Bronchial epithelial cell (primary cell): ENCODE measurements at regions not wholly inside any gene's neighbourhood (a gene's known extent, or its start where the extent isn't known, plus 50 kb on each side); places are given as distances from the start of the nearest gene placed in this dataset.

Experiments used
- DNase-seq: peaks from one replicate; pipeline ENCODE4 v3.0.0-alpha.2; 2010; ENCODE audit warnings: low read depth
- FAIRE-seq: peaks from 2 replicates; lab custom pipeline; 2011; peaks lifted over from hg19 to GRCh38; lab: Jason Lieb, UNC
- H3K27me3 ChIP-seq: 2 replicates; pipeline ENCODE4 v1.5.1; 2011; ENCODE audit warnings: low read length; ENCODE audit not compliant: control insufficient read depth, insufficient read depth
- H3K36me3 ChIP-seq: 2 replicates; pipeline ENCODE4 v1.5.1; 2011; ENCODE audit warnings: low read length; ENCODE audit not compliant: control insufficient read depth, insufficient read depth
- H3K4me3 ChIP-seq: 2 replicates; pipeline ENCODE4 v1.5.1; 2011; ENCODE audit warnings: mild to moderate bottlenecking, low read depth, low read length, control low read depth
- TF ChIP-seq, protein P1 (sequence below): IDR thresholded peaks from 2 replicates; pipeline ENCODE4 v1.5.1; 2011; ENCODE audit warnings: mild to moderate bottlenecking, moderate library complexity, low read length, control low read depth, inconsistent platforms; ENCODE audit not compliant: insufficient read depth, severe bottlenecking

DNA sequence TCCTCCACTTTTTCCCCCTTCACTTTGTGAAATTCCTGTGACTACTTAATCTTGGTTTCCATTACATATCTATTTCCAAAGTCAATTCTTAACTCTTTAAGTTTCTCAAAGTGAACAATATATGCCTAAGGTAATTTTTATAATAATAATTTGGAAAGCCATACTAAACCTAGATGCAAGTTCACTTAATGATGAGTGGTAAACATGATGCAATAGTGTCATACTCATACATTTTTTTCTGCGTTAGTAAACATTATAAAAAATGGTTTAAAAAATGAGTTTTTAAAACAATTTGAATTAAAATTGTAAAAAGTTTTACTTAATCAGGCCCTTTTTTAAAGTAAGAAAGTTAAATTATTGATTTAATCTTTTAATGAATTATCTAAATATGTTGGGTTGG lies 659.4 kb upstream of the FZD8 start:
- FAIRE-seq (no peak), DNase-seq (no peak)
- Histone ChIP-seq H3K36me3 (no peaks in the 10 kb centered on the region), H3K27me3 (no peaks in the 10 kb centered on the region), H3K4me3 (no peak overlapping the region)
- TF ChIP-seq, protein P1, sequence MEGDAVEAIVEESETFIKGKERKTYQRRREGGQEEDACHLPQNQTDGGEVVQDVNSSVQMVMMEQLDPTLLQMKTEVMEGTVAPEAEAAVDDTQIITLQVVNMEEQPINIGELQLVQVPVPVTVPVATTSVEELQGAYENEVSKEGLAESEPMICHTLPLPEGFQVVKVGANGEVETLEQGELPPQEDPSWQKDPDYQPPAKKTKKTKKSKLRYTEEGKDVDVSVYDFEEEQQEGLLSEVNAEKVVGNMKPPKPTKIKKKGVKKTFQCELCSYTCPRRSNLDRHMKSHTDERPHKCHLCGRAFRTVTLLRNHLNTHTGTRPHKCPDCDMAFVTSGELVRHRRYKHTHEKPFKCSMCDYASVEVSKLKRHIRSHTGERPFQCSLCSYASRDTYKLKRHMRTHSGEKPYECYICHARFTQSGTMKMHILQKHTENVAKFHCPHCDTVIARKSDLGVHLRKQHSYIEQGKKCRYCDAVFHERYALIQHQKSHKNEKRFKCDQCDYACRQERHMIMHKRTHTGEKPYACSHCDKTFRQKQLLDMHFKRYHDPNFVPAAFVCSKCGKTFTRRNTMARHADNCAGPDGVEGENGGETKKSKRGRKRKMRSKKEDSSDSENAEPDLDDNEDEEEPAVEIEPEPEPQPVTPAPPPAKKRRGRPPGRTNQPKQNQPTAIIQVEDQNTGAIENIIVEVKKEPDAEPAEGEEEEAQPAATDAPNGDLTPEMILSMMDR, result no peak

DNA sequence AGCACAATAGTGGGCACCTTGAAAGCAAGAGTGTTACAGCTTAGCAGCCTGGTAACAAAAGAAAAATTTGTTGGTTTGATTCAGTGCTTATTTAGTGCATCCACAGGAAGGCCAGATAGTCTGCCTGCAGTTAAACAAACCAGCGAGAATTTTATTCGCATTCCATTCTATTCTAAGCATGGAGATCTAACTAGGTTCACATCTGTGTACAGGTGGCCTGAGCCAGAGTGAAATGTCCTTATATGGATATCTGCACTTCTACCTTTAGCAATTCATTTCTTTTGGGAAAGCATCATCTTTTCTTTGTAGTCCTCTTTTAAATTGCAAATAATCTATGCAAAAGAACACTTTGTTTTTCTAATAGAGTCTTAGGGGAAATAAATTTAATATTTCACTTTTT lies 659.0 kb upstream of the FZD8 start:
- Histone ChIP-seq H3K27me3 (no peaks in the 10 kb centered on the region), H3K36me3 (no peaks in the 10 kb centered on the region), H3K4me3 (no peak overlapping the region)
- DNase-seq (no peak), FAIRE-seq (no peak)
- TF ChIP-seq, protein P1, result no peak

DNA sequence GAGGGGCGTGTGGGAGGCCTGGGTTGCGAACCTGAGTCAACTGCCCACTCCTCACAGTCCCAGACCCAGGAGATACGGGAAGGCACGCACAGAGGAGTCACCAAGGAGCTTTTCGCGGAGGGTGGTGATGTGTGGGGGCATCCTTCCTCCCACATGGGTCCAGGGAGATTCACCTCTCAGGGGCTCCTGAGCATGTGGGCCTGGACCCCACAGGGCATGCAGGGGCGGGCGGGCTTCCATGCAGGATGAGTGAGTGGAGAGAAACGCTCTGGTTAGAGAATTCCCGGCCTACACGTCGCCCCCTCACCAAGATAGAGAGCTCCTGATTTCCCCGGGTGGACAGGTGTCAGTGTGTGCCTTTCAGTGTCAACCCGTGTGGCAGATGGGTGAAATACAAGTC lies 641.7 kb upstream of the FZD8 start:
- H3K27me3 ChIP-seq, result no peaks in the 10 kb centered on the region
- H3K36me3 ChIP-seq, result no peaks in the 10 kb centered on the region
- H3K4me3 ChIP-seq, result no peak overlapping the region
- FAIRE-seq (no peak), DNase-seq (no peak)
- TF ChIP-seq, protein P1, result no peak

DNA sequence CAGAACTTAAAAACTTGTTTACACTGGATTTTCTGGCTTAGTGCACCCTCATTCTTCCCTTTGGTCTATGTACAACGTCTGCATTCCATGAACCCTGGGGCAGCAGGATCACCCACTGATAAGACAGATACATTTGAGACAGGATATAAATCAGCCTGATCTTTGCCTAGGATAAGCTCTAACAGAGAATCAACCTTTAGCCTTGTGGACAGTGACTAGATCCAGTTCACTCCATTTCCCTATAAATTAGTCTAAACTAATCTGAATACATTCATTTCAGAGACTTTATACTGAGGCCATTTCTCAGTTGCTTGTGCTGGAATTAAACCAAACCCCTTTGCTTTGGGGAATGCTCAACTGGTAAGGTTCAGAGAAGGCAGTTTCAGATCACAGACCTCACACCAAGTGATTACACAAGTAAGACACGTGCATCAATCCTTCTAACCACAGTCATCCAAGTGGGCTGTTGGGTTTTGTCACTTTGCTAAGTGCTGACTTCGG lies 639.8 kb upstream of the FZD8 start:
- Histone ChIP-seq H3K27me3 (no peaks in the 10 kb centered on the region), H3K4me3 (no peak overlapping the region), H3K36me3 (no peaks in the 10 kb centered on the region)
- TF ChIP-seq, protein P1, result no peak
- FAIRE-seq, result no peak
- DNase-seq, result no peak

DNA sequence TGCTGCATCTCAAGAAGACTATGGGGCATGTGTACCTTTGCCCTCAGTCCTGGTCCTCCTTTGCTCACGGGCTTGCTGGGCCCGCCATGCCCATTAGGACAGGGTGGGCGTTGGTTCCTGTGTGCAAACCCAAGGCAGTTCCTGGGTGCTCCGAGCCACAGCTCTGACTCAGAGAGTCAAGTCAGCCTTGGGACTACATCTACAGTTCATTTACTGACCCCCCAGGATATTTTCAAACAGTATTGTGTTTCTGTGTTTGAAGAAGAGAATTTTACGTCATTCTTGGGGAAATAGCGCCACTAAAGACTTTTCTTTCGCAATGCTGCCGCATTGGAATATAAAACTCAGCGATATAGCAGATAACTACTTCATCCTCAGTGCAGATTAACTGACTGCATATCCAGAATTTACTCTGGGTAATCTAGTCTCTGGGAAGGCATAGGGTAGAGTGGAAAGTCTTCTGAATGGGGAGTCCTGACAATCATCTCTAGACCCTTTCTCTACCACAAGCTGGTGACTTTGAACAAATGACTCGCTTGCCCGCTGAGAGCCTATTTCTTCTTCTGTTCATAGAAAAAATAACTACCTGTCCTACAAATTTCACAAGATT lies 638.9 kb upstream of the FZD8 start:
- no peak overlapping the region for H3K4me3 ChIP-seq
- no peaks in the 10 kb centered on the region for H3K36me3 ChIP-seq
- TF ChIP-seq, protein P1, result no peak
- DNase-seq, result no peak
- no peak for FAIRE-seq
- H3K27me3 ChIP-seq, result no peaks in the 10 kb centered on the region

DNA sequence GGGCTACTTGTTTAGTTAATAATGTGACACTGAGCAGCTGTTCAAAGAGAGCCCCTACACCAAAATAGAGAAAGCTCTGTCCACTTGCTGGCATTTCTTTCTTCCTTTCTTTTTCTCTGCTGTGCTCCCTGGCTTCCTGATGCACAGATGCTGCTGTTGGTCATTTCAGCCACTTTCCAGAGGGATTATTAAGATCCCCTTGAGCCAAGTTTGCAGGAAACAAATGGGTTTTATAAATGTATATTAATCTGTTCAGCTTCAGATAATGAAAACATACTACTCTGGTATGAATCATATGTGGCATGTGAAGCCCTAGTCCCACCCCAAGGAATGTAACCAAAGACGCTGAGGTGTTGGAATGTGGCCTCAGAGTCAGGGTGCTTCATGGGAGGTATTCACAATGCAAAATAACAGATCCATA lies 638.2 kb upstream of the FZD8 start:
- TF ChIP-seq, protein P1, result no peak
- no peak overlapping the region for H3K4me3 ChIP-seq
- no peaks in the 10 kb centered on the region for H3K27me3 ChIP-seq
- H3K36me3 ChIP-seq, result no peaks in the 10 kb centered on the region
- FAIRE-seq, result no peak
- peak; percentile 20 for DNase-seq
